Effector memory CD4-positive, alpha-beta T cell (primary cell): ENCODE measurements at regions not wholly inside any gene's neighbourhood (a gene's known extent, or its start where the extent isn't known, plus 50 kb on each side); places are given as distances from the start of the nearest gene placed in this dataset.

Experiments
- DNase-seq, 3 donors: peaks; one replicate each; pipeline ENCODE4 v3.0.0-alpha.2; 2020
- H3K27ac ChIP-seq: 2 replicates; pipeline ENCODE4 v1.7.0; 2013; ENCODE audit warnings: mild to moderate bottlenecking, low read length, moderate library complexity; ENCODE audit not compliant: insufficient read depth, poor library complexity, severe bottlenecking
- H3K27me3 ChIP-seq: replicated peaks from 2 replicates; pipeline ENCODE4 v1.7.0; 2013; ENCODE audit warnings: mild to moderate bottlenecking, low read length; ENCODE audit not compliant: insufficient read depth, control insufficient read depth, poor library complexity, severe bottlenecking
- H3K36me3 ChIP-seq: 2 replicates; pipeline ENCODE4 v1.7.0; 2013; ENCODE audit warnings: mild to moderate bottlenecking, low read length, moderate library complexity; ENCODE audit not compliant: control insufficient read depth, insufficient read depth
- H3K4me1 ChIP-seq: 2 replicates; pipeline ENCODE4 v1.7.0; 2013; ENCODE audit warnings: low read length, mild to moderate bottlenecking; ENCODE audit not compliant: control insufficient read depth, insufficient read depth, poor library complexity, severe bottlenecking
- H3K4me3 ChIP-seq: 2 replicates; pipeline ENCODE4 v1.7.0; 2013; ENCODE audit warnings: low read length, low read depth, mild to moderate bottlenecking; ENCODE audit not compliant: insufficient read depth, poor library complexity, severe bottlenecking
- H3K9me3 ChIP-seq: 2 replicates; pipeline ENCODE4 v1.7.0; 2013; ENCODE audit warnings: mild to moderate bottlenecking, low read length, moderate library complexity; ENCODE audit not compliant: control insufficient read depth

DNA sequence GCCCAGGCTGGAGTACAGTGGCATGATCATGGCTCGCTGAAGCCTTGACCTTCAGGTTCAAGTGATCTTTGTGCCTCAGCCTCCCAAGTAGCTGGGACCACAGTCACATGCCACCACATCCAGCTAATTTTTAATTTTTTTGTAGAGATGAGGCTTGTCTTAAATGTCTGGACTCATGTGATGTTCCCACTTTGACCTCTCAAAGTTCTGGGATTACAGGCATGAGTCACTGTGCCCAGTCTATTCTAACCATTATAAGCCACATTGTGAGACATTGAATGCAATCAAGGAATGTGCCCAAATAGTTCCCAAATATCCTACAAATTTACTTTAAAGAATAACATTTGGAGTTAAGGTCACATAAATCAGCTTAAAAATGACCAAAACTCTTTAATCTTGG is 130.7 kb upstream of the ARID2 start:
- Histone ChIP-seq H3K27me3 (no peaks in the 10 kb centered on the region), H3K9me3 (no peaks in the 10 kb centered on the region), H3K4me3 (no peak overlapping the region), H3K4me1 (no peaks in the 10 kb centered on the region), H3K27ac (no peak overlapping the region), H3K36me3 (no peaks in the 10 kb centered on the region)
- DNase-seq = no peak

DNA sequence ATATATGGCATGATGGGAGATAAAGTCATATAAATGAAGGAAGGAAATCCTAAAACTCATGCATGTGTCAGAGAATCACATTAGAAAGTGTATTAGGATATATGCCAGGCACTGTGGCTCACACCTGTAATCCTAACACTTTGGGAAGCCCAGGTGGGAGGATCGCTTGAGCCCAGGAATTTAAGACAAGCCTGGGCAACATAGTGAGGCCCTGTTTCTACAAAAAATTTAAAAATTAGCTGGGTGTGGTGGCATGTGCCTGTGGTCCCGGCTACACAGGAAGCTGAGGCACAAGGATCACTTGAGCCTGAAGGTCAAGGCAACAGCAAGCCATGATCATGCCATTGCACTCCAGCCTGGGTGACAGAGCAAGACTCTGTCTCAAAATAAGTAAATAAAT is 130.3 kb upstream of the ARID2 start:
- Histone ChIP-seq H3K9me3 (no peaks in the 10 kb centered on the region), H3K27me3 (no peaks in the 10 kb centered on the region)
- no peak for DNase-seq

DNA sequence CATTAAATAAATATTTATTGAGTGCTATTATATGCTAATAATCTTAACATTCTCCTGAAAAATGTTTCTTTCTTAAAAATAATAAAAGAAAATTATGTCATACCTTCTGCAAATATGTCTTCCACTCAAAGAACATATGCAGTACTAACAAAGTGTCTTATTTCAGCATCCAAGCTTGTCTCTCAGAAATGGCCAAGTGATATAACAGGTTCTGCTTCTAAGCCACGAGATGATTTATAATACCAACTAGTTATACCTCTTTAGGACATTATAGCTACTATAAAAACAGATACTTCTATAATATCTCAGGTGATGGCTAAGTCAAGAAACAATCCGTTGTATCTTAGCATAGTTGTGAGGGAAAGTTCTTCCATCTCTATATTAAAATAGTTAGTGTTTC is 128.1 kb upstream of the ARID2 start:
- Histone ChIP-seq H3K9me3 (no peaks in the 10 kb centered on the region), H3K4me1 (no peaks in the 10 kb centered on the region), H3K27ac (no peak overlapping the region), H3K4me3 (no peak overlapping the region), H3K36me3 (no peaks in the 10 kb centered on the region), H3K27me3 (no peaks in the 10 kb centered on the region)
- DNase-seq = no peak

More for the DNA sequence above, 130.3 kb upstream of the ARID2 start:
- H3K27ac ChIP-seq = no peak overlapping the region
- no peak overlapping the region for H3K4me3 ChIP-seq
- no peaks in the 10 kb centered on the region for H3K4me1 ChIP-seq
- H3K36me3 ChIP-seq = no peaks in the 10 kb centered on the region

DNA sequence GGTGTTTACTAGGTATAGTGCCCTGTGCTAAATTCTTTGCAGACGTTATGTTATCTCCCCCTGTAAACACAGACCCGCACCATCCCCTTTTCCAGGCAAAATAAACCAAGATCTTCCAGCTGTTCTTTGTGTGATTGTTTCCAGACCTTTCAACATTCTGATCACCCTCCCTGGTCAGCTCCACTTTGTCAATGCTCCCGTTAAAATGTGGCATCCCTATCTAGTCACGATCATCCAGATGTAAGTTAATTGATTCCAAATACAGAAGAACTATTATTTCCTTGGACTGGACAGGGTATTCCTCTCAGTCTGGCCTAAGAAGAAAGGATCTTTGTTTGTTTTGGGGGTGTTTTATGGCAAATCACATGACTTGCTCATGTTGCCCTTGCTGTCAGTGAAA is 127.6 kb upstream of the ARID2 start:
- no peak overlapping the region for H3K27ac ChIP-seq
- no peak overlapping the region for H3K4me3 ChIP-seq
- H3K27me3 ChIP-seq = no peaks in the 10 kb centered on the region
- H3K4me1 ChIP-seq = no peaks in the 10 kb centered on the region
- DNase-seq = no peak
- no peaks in the 10 kb centered on the region for H3K36me3 ChIP-seq
- no peaks in the 10 kb centered on the region for H3K9me3 ChIP-seq

DNA sequence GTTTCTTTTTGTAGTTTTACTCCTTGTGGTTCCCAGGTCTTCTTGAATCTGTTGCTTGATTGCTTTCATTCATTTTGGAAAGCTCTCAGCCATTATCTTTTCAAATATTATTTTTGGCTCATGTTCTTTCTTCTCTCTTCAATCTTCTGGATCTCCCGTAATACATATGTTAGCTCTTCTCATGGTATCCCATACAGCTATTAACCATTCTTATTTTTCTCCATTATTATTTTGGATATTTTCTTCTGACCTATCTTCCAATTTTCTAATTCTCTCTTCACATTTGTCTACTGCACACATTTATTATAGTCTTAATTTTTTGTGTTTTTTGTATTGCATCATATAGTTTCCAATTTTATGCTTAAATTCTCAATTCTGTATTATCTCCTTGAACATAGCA is 123.9 kb upstream of the ARID2 start:
- no peaks in the 10 kb centered on the region for H3K4me1 ChIP-seq
- H3K27ac ChIP-seq = no peak overlapping the region
- no peaks in the 10 kb centered on the region for H3K9me3 ChIP-seq
- no peaks in the 10 kb centered on the region for H3K27me3 ChIP-seq
- no peak overlapping the region for H3K4me3 ChIP-seq
- H3K36me3 ChIP-seq = no peaks in the 10 kb centered on the region
- DNase-seq = no peak

DNA sequence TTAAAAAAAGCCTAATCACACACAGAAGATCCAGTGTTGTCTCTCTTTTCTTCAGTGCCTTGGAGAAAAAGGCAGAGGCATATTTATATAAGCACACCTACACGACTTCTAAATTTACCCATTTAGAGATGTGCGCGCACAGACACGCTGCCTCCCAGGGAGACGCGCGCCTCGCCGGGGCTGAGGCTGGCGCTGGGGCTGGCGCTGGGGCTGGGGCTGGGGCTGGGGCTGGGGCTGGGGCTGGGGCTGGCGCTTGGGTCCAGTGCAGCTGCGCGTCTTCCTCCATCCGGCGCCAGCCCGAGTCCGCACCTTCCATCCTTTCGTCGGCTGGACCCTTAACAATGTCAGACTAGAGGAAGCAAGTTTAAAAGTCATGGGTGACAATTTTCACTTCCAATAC is 118.4 kb upstream of the ARID2 start:
- H3K4me1 ChIP-seq = no peaks in the 10 kb centered on the region
- DNase-seq = no peak
- no peak overlapping the region for H3K4me3 ChIP-seq

DNA sequence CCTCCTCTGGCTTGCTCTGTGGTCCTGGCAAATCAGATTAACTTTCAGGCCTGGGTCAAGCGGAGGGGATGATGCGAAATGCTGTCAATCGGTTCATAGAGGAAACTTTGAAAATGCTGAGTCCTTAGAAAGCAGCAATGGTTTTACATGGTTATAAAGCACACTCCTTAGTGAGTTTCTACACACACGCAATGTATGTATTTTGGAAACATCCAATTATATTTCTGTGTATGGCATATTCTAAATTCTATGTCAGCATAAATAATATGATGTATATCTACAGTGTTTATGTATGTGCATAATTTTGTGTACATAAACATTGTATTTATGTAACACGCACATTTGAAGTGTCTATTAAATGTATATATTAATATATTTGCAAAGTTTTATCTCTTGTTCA is 118.0 kb upstream of the ARID2 start:
- Histone ChIP-seq H3K4me3 (no peak overlapping the region), H3K9me3 (no peaks in the 10 kb centered on the region), H3K36me3 (no peaks in the 10 kb centered on the region), H3K4me1 (no peaks in the 10 kb centered on the region), H3K27ac (no peak overlapping the region), H3K27me3 (no peaks in the 10 kb centered on the region)
- no peak for DNase-seq

More for the DNA sequence above, 118.4 kb upstream of the ARID2 start:
- no peaks in the 10 kb centered on the region for H3K9me3 ChIP-seq
- H3K27me3 ChIP-seq = no peaks in the 10 kb centered on the region
- no peak overlapping the region for H3K27ac ChIP-seq
- no peaks in the 10 kb centered on the region for H3K36me3 ChIP-seq

DNA sequence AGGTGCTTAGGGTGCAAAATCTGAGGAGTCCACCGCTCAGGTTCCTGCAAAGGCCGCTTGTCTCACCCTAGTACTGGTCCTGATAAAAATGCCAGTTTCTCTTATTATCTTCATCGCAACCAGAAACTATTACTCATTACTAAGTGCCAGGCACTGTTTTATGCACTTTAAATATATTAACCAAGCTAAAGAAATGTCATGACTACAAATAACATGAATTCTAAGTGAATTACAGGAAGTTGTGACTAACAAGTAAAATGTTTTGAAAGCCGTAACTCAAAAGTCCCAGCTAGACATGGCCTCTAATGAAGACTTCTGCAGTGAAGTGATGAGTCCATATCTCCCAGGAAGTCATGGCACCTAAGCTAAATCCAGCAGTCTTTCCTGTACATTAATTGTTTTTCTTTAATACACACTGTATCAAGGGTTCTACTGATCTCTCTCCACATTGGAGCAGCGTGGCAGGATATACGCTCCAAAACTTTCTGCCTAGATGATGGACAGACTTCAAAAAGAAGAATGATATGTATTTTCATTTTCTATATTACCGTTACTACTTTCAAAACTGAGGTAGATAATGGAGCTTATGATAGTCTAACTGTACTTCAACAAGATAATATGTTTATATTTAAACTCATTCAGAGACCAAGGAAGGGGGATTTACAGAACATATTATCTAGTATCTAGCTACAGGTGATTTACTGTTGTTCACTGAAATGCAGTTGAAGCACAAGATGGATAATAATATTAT is 117.3 kb upstream of the ARID2 start:
- DNase-seq = no peak
- Histone ChIP-seq H3K9me3 (no peaks in the 10 kb centered on the region), H3K27me3 (no peaks in the 10 kb centered on the region), H3K4me1 (no peaks in the 10 kb centered on the region), H3K4me3 (no peak overlapping the region), H3K27ac (no peak overlapping the region), H3K36me3 (no peaks in the 10 kb centered on the region)

DNA sequence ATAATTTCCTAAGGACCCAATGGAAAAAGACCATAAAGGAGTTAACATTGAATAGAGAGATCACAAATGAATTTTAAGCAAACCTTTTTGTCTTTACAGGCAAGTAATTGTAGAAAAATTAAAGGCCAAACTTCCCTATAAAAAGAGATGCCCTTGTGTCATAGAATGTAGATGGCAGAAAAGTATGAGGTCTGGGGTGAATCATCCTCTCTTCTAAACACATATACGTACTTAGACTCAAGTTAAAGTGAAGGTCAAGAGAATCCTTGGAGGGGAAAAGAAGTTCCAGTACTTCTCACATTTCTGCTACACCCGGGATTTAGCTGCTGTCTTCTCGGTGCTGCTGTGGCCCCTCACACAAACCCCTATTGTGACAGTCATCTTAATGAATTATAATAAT is 116.2 kb upstream of the ARID2 start:
- Histone ChIP-seq H3K27ac (no peak overlapping the region), H3K4me1 (no peaks in the 10 kb centered on the region), H3K9me3 (no peaks in the 10 kb centered on the region), H3K4me3 (no peak overlapping the region), H3K27me3 (no peaks in the 10 kb centered on the region), H3K36me3 (no peaks in the 10 kb centered on the region)
- no peak for DNase-seq

DNA sequence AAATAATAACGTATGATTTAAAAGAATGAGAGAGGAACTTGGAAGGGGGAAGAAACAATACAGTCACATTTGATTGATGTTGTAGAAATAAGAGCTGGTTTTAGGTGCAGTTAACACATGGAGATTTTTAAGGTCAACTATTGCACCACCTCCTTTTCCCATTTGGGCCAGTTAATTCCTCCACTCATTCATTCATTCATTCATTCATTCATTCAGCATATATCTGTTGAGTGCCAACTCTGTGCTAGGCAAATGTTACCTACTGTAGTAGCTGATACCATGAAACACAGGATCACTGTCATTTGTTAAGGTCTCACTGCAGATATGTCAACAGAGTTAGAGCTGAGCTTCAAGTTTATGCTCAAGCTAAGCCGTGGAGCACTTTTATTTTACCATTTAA is 115.7 kb upstream of the ARID2 start:
- H3K9me3 ChIP-seq = no peaks in the 10 kb centered on the region
- no peaks in the 10 kb centered on the region for H3K4me1 ChIP-seq
- DNase-seq = no peak
- no peaks in the 10 kb centered on the region for H3K36me3 ChIP-seq
- no peak overlapping the region for H3K27ac ChIP-seq
- H3K27me3 ChIP-seq = no peaks in the 10 kb centered on the region
- no peak overlapping the region for H3K4me3 ChIP-seq
